K562 (cell line): ENCODE measurements at regions not wholly inside any gene's neighbourhood (a gene's known extent, or its start where the extent isn't known, plus 50 kb on each side); places are given as distances from the start of the nearest gene placed in this dataset.

Source experiments
- BCOR ChIP-seq: fragments of 450-650 bp; IDR thresholded peaks from 2 replicates; pipeline ENCODE4 v1.6.1; 2016
- CEBPB ChIP-seq: fragments of 450-650 bp; IDR thresholded peaks from 2 replicates; pipeline ENCODE4 v1.6.1; 2016; ENCODE audit warnings: missing genetic modification characterization, missing compliant biosample characterization
- CTCF ChIP-seq, 3 experiments: IDR thresholded peaks in 2 of 3; conservative IDR thresholded peaks in 1 of 3; 2 replicates each; pipeline ENCODE4 v1.5.1; 2011 to 2012; ENCODE audit warnings: low read length in 3 of 3, mild to moderate bottlenecking in 3 of 3, control low read depth in 2 of 3, improper control_type of control experiment in 1 of 3, inconsistent platforms in 1 of 3, low read depth in 1 of 3, mixed read lengths in 1 of 3, moderate library complexity in 1 of 3; ENCODE audit not compliant: insufficient read depth in 2 of 3
- ERF ChIP-seq: fragments of 450-650 bp; formaldehyde crosslinking; IDR thresholded peaks from 2 replicates; pipeline ENCODE4 v1.4.0; 2020; ENCODE audit warnings: mild to moderate bottlenecking, mixed read lengths
- FOXJ2 ChIP-seq: fragments of 200-800 bp; sonication (Bioruptor generic); IDR thresholded peaks from 2 replicates; pipeline ENCODE4 v1.6.1; 2016; ENCODE audit warnings: missing genetic modification characterization, missing compliant biosample characterization
- FOXJ3 ChIP-seq: sonication (generic); formaldehyde crosslinking; IDR thresholded peaks from 2 replicates; pipeline ENCODE4 v1.4.0; 2020; ENCODE audit warnings: mild to moderate bottlenecking, missing genetic modification reagents
- MTA3 ChIP-seq: fragments of 450-650 bp; formaldehyde crosslinking; IDR thresholded peaks from 2 replicates; pipeline ENCODE4 v1.6.1; 2017; ENCODE audit warnings: mild to moderate bottlenecking, borderline replicate concordance
- SMC3 ChIP-seq: conservative IDR thresholded peaks from 2 replicates; pipeline ENCODE4 v1.6.1; 2011; ENCODE audit warnings: low read depth, low read length, improper control_type of control experiment; ENCODE audit not compliant: insufficient read depth
- SP2 ChIP-seq: IDR thresholded peaks from 2 replicates; pipeline ENCODE4 v1.6.1; 2011; ENCODE audit warnings: mild to moderate bottlenecking, low read depth, low read length, moderate library complexity; ENCODE audit not compliant: poor library complexity, severe bottlenecking; ENCODE audit errors: extremely low read depth
- TAF15 ChIP-seq: fragments of 200-400 bp; formaldehyde crosslinking; IDR thresholded peaks from 2 replicates; pipeline ENCODE4 v1.6.1; 2017; ENCODE audit warnings: mild to moderate bottlenecking, low read depth, low read length, moderate library complexity
- TF ChIP-seq, protein P1 (sequence below): sonication (generic); formaldehyde crosslinking; IDR thresholded peaks from 2 replicates; pipeline ENCODE4 v1.8.1; 2022; ENCODE audit warnings: missing genetic modification reagents
- TF ChIP-seq, protein P2 (sequence below), 2 experiments: fragments of 450-650 bp in 1 of 2; IDR thresholded peaks; 2 replicates each; pipeline ENCODE4 v1.6.1; 2011 to 2017; ENCODE audit warnings: low read depth in 2 of 2, antibody characterized with exemption in 1 of 2, borderline replicate concordance in 1 of 2, low read length in 1 of 2, mild to moderate bottlenecking in 1 of 2, mixed read lengths in 1 of 2; ENCODE audit not compliant: control insufficient read depth in 1 of 2

DNA sequence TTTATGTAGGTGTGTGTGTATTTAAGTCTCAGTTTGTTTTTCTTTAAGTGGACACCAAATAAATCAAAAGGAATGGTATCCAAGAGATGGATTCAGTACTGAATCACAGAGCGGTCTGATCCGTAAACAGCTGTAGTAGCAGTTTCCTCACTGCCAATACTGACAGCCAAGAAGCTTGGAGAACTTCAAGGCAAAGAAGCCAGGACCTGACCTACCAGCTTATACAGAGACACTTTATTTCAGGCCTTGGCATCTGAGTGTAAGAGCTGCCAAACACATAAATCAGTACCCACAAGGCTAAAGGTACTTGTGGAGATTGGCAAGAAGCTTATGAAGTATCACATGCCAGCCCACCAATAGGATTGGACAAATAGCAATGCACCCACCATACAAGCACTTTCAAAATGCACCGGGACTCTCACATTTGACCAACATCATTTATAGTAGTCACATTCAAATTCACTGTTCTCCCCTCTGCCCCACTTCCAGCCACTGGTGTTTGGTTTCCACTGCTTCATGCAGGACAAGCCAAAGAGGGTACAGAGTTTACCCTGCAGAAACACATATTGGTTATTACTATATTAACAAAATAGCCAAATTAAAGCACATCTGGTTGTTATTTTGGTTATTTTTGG, 357.9 kb downstream of the KLF12 start:
- TF ChIP-seq CEBPB (tag) = no peak
- TF ChIP-seq CTCF (IDR thresholded peaks at IDR 0.05 in 2 of 3, conservative IDR thresholded peaks at IDR 0.05 in 1 of 3; ENCODE audit: insufficient read depth in 2 of 3, low read depth in 1 of 3, low read length in 3 of 3) = no peak
- no peak for TF ChIP-seq SP2
- no peak for TF ChIP-seq FOXJ3 (CRISPR knock-in tag)
- no peak for TF ChIP-seq FOXJ2 (tag)
- no peak for TF ChIP-seq MTA3
- TF ChIP-seq TAF15 = no peak
- TF ChIP-seq SMC3 = no peak
- TF ChIP-seq ERF (CRISPR knock-in tag) = no peak
- TF ChIP-seq BCOR = no peak
- TF ChIP-seq, protein P1, sequence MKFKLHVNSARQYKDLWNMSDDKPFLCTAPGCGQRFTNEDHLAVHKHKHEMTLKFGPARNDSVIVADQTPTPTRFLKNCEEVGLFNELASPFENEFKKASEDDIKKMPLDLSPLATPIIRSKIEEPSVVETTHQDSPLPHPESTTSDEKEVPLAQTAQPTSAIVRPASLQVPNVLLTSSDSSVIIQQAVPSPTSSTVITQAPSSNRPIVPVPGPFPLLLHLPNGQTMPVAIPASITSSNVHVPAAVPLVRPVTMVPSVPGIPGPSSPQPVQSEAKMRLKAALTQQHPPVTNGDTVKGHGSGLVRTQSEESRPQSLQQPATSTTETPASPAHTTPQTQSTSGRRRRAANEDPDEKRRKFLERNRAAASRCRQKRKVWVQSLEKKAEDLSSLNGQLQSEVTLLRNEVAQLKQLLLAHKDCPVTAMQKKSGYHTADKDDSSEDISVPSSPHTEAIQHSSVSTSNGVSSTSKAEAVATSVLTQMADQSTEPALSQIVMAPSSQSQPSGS (CRISPR knock-in tag) = no peak
- TF ChIP-seq, protein P2, sequence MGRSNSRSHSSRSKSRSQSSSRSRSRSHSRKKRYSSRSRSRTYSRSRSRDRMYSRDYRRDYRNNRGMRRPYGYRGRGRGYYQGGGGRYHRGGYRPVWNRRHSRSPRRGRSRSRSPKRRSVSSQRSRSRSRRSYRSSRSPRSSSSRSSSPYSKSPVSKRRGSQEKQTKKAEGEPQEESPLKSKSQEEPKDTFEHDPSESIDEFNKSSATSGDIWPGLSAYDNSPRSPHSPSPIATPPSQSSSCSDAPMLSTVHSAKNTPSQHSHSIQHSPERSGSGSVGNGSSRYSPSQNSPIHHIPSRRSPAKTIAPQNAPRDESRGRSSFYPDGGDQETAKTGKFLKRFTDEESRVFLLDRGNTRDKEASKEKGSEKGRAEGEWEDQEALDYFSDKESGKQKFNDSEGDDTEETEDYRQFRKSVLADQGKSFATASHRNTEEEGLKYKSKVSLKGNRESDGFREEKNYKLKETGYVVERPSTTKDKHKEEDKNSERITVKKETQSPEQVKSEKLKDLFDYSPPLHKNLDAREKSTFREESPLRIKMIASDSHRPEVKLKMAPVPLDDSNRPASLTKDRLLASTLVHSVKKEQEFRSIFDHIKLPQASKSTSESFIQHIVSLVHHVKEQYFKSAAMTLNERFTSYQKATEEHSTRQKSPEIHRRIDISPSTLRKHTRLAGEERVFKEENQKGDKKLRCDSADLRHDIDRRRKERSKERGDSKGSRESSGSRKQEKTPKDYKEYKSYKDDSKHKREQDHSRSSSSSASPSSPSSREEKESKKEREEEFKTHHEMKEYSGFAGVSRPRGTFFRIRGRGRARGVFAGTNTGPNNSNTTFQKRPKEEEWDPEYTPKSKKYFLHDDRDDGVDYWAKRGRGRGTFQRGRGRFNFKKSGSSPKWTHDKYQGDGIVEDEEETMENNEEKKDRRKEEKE (IDR thresholded peaks at IDR 0.05; ENCODE audit: borderline replicate concordance in 1 of 2, control insufficient read depth in 1 of 2, low read depth in 2 of 2, low read length in 1 of 2) = no peak
